Loucy (cell line): ENCODE measurements at regions not wholly inside any gene's neighbourhood (a gene's known extent, or its start where the extent isn't known, plus 50 kb on each side); places are given as distances from the start of the nearest gene placed in this dataset.

Source experiments
- H2AFZ ChIP-seq: fragments of 200-600 bp; sonication (generic); 2 replicates; pipeline ENCODE4 v1.6.0; 2016; ENCODE audit warnings: antibody characterized with exemption, mild to moderate bottlenecking, low read length, moderate library complexity
- H3F3A ChIP-seq: fragments of 200-600 bp; 2 replicates; pipeline ENCODE4 v1.6.0; 2016; ENCODE audit warnings: antibody characterized with exemption, low read depth, mild to moderate bottlenecking
- H3K27me3 ChIP-seq: fragments of 200-600 bp; sonication (generic); 2 replicates; pipeline ENCODE4 v1.6.1; 2014; ENCODE audit warnings: low read length, mild to moderate bottlenecking; ENCODE audit not compliant: insufficient read depth, poor library complexity, severe bottlenecking
- H3K36me3 ChIP-seq: fragments of 200-600 bp; sonication (generic); 2 replicates; pipeline ENCODE4 v1.6.1; 2016; ENCODE audit warnings: low read length; ENCODE audit not compliant: insufficient read depth
- H3K4me1 ChIP-seq: fragments of 200-600 bp; sonication (generic); 2 replicates; pipeline ENCODE4 v1.5.1; 2014; ENCODE audit warnings: low read length, mild to moderate bottlenecking; ENCODE audit not compliant: insufficient read depth, poor library complexity, severe bottlenecking
- H3K4me2 ChIP-seq: fragments of 200-600 bp; sonication (generic); 2 replicates; pipeline ENCODE4 v1.6.0; 2014; ENCODE audit warnings: antibody characterized with exemption, low read length, low read depth, mild to moderate bottlenecking; ENCODE audit not compliant: poor library complexity, severe bottlenecking
- H3K4me3 ChIP-seq: fragments of 200-600 bp; sonication (generic); 2 replicates; pipeline ENCODE4 v1.5.1; 2014; ENCODE audit warnings: low read length, mild to moderate bottlenecking, mixed read lengths; ENCODE audit not compliant: poor library complexity, severe bottlenecking
- H3K79me2 ChIP-seq: fragments of 200-600 bp; sonication (generic); 2 replicates; pipeline ENCODE4 v1.6.1; 2014; ENCODE audit warnings: low read length; ENCODE audit not compliant: insufficient read depth
- H3K9ac ChIP-seq: fragments of 200-600 bp; sonication (generic); 2 replicates; pipeline ENCODE4 v1.6.0; 2014; ENCODE audit warnings: mild to moderate bottlenecking, low read depth, low read length, moderate library complexity; ENCODE audit not compliant: poor library complexity, severe bottlenecking
- H3K9me2 ChIP-seq: fragments of 200-600 bp; sonication (generic); replicated peaks from 2 replicates; pipeline ENCODE4 v1.6.1; 2016; ENCODE audit warnings: low read depth, low read length, mixed read lengths
- H3K9me3 ChIP-seq: fragments of 200-600 bp; sonication (generic); 2 replicates; pipeline ENCODE4 v1.6.1; 2014; ENCODE audit warnings: mild to moderate bottlenecking, antibody characterized with exemption, low read length, low read depth; ENCODE audit not compliant: insufficient read depth
- H4K20me1 ChIP-seq: fragments of 200-600 bp; sonication (generic); 2 replicates; pipeline ENCODE4 v1.6.0; 2014; ENCODE audit warnings: antibody characterized with exemption, low read length, mild to moderate bottlenecking; ENCODE audit not compliant: insufficient read depth, poor library complexity, severe bottlenecking
- EZH2phosphoT487 ChIP-seq: fragments of 200-600 bp; IDR thresholded peaks from 2 replicates; pipeline ENCODE4 v1.6.1; 2018; ENCODE audit warnings: antibody characterized with exemption, mild to moderate bottlenecking, moderate library complexity, borderline replicate concordance
- TF ChIP-seq, protein P1 (sequence below): fragments of 200-600 bp; sonication (generic); conservative IDR thresholded peaks from 2 replicates; pipeline ENCODE4 v1.5.1; 2014; ENCODE audit warnings: mild to moderate bottlenecking, antibody characterized with exemption, low read length

GRCh38 chr2:12604341-12604740, 112.4 kb upstream of the TRIB2 start:
- H2AFZ ChIP-seq, result no peak overlapping the region
- no peak overlapping the region for H3K9ac ChIP-seq
- TF ChIP-seq, protein P1, sequence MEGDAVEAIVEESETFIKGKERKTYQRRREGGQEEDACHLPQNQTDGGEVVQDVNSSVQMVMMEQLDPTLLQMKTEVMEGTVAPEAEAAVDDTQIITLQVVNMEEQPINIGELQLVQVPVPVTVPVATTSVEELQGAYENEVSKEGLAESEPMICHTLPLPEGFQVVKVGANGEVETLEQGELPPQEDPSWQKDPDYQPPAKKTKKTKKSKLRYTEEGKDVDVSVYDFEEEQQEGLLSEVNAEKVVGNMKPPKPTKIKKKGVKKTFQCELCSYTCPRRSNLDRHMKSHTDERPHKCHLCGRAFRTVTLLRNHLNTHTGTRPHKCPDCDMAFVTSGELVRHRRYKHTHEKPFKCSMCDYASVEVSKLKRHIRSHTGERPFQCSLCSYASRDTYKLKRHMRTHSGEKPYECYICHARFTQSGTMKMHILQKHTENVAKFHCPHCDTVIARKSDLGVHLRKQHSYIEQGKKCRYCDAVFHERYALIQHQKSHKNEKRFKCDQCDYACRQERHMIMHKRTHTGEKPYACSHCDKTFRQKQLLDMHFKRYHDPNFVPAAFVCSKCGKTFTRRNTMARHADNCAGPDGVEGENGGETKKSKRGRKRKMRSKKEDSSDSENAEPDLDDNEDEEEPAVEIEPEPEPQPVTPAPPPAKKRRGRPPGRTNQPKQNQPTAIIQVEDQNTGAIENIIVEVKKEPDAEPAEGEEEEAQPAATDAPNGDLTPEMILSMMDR, result no peak
- no peak for TF ChIP-seq EZH2phosphoT487
- no peaks in the 10 kb centered on the region for H3K79me2 ChIP-seq
- H3K9me2 ChIP-seq, result no peaks in the 10 kb centered on the region
- H3K27me3 ChIP-seq, result no peaks in the 10 kb centered on the region
- no peaks in the 10 kb centered on the region for H3K9me3 ChIP-seq
- H3K4me1 ChIP-seq, result peaks cover 11% of the 10 kb centered on the region
- H3K4me3 ChIP-seq, result no peak overlapping the region
- no peak overlapping the region for H3K4me2 ChIP-seq
- H4K20me1 ChIP-seq, result no peaks in the 10 kb centered on the region
- no peaks in the 10 kb centered on the region for H3F3A ChIP-seq
- no peaks in the 10 kb centered on the region for H3K36me3 ChIP-seq

GRCh38 chr2:12605366-12605765, 111.4 kb upstream of the TRIB2 start:
- Histone ChIP-seq H3K4me2 (no peak overlapping the region), H3K79me2 (no peaks in the 10 kb centered on the region), H2AFZ (no peak overlapping the region), H3K4me1 (peaks cover 11% of the 10 kb centered on the region), H4K20me1 (no peaks in the 10 kb centered on the region), H3F3A (no peaks in the 10 kb centered on the region), H3K27me3 (no peaks in the 10 kb centered on the region), H3K9me3 (no peaks in the 10 kb centered on the region), H3K4me3 (no peak overlapping the region), H3K9me2 (no peaks in the 10 kb centered on the region), H3K9ac (no peak overlapping the region), H3K36me3 (no peaks in the 10 kb centered on the region)
- TF ChIP-seq, protein P1, result no peak

DNA sequence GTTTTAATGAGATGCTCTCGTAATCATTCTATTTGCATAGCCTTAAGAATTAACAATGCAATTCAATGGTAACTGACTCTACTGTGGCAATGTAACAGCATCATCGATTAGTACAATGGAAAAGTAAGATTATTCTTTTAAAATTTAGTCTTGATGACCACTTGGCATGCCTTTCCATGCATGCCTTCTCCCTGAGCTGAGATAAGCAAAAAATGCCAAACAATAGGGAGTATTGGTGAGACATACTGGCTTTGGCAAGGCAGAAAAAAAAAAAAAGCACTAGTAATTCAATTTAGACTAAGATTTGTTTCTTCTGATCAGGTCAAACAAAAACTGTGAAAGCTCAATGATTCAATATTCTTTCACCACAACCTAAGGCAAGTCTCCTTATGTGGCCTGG, 110.8 kb upstream of the TRIB2 start:
- H3K4me1 ChIP-seq, result peaks cover 11% of the 10 kb centered on the region
- H3K4me2 ChIP-seq, result no peak overlapping the region
- no peaks in the 10 kb centered on the region for H3K9me2 ChIP-seq
- H3K27me3 ChIP-seq, result no peaks in the 10 kb centered on the region
- TF ChIP-seq, protein P1, result no peak
- TF ChIP-seq EZH2phosphoT487, result no peak
- no peaks in the 10 kb centered on the region for H3K79me2 ChIP-seq
- H2AFZ ChIP-seq, result no peak overlapping the region
- H3K36me3 ChIP-seq, result no peaks in the 10 kb centered on the region
- no peaks in the 10 kb centered on the region for H3K9me3 ChIP-seq
- H4K20me1 ChIP-seq, result no peaks in the 10 kb centered on the region
- no peak overlapping the region for H3K4me3 ChIP-seq
- no peaks in the 10 kb centered on the region for H3F3A ChIP-seq
- H3K9ac ChIP-seq, result no peak overlapping the region
